ENCODE measurements at regions not wholly inside any gene's neighbourhood (a gene's known extent, or its start where the extent isn't known, plus 50 kb on each side); places are given as distances from the start of the nearest gene placed in this dataset.

- Histone ChIP-seq H3K36me3 (ENCODE audit: control insufficient read depth, insufficient read depth, low read length) (no peaks in the 10 kb centered on the region), H3K27ac (ENCODE audit: low read depth, low read length) (no peak overlapping the region), H3K79me2 (ENCODE audit: control insufficient read depth, insufficient read depth, low read length) (no peaks in the 10 kb centered on the region), H3K9ac (ENCODE audit: low read length) (no peak overlapping the region), H3K56ac (ENCODE audit: low read length) (no peak overlapping the region), H4K8ac (ENCODE audit: low read depth, low read length) (no peak overlapping the region), H3K27me3 (ENCODE audit: insufficient read depth, low read length, poor library complexity) (no peaks in the 10 kb centered on the region), H2BK120ac (ENCODE audit: low read depth, low read length) (no peak overlapping the region), H3K79me1 (ENCODE audit: low read length) (no peaks in the 10 kb centered on the region), H3K4me1 (ENCODE audit: control insufficient read depth, low read depth, low read length) (no peaks in the 10 kb centered on the region), H2BK15ac (replicated peaks; ENCODE audit: low read depth) (no peak overlapping the region), H3K23ac (ENCODE audit: low read length) (no peak overlapping the region), H4K5ac (ENCODE audit: low read length) (no peak overlapping the region), H3K4ac (ENCODE audit: low read depth, low read length) (no peak overlapping the region), H2BK5ac (ENCODE audit: low read length) (no peak overlapping the region), H2AK5ac (ENCODE audit: low read length) (no peak overlapping the region), H3K4me2 (ENCODE audit: low read length) (no peak overlapping the region), H3K4me3 (ENCODE audit: low read length) (no peak overlapping the region), H3K18ac (ENCODE audit: low read length) (no peak overlapping the region)
- DNase-seq = no peak
- no CpG with 5 or more reads among the region's 1 CpG for WGBS (ENCODE audit: extremely low coverage, insufficient coverage, low lambda C conversion rate)
Observed at GRCh38 chr4:175561696-175562095, 250.4 kb downstream of the GPM6A start.

DNA sequence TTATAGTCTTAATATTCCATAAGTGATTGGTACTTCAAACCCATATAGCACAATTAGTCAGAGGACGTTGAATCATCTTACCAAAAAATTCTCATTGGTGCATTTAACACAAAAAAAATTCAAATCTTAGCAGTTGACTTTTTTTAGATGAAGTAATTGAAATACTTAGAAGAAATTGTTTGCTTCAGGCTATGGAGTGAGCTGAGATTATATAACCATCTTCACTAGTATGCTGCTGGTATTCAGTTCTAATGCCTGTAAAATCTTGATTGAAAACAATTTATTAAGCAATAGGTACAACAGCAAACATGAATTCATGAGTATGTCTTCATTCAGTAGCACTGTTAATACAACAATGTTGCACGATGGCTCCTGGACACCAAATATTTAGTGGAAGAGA is 250.0 kb downstream of the GPM6A start:
- H3K27me3 ChIP-seq (ENCODE audit: insufficient read depth, low read length, poor library complexity) = no peaks in the 10 kb centered on the region
- no peak overlapping the region for H3K27ac ChIP-seq (ENCODE audit: low read depth, low read length)
- no peaks in the 10 kb centered on the region for H3K36me3 ChIP-seq (ENCODE audit: control insufficient read depth, insufficient read depth, low read length)
- H3K4me3 ChIP-seq (ENCODE audit: low read length) = no peak overlapping the region
- H3K23ac ChIP-seq (ENCODE audit: low read length) = no peak overlapping the region
- H2AK5ac ChIP-seq (ENCODE audit: low read length) = no peak overlapping the region
- no peak overlapping the region for H2BK5ac ChIP-seq (ENCODE audit: low read length)
- no peaks in the 10 kb centered on the region for H3K79me2 ChIP-seq (ENCODE audit: control insufficient read depth, insufficient read depth, low read length)
- H4K8ac ChIP-seq (ENCODE audit: low read depth, low read length) = no peak overlapping the region
- no peak overlapping the region for H3K9ac ChIP-seq (ENCODE audit: low read length)
- H2BK120ac ChIP-seq (ENCODE audit: low read depth, low read length) = no peak overlapping the region
- H3K4ac ChIP-seq (ENCODE audit: low read depth, low read length) = no peak overlapping the region
- H2BK15ac ChIP-seq (replicated peaks; ENCODE audit: low read depth) = no peak overlapping the region
- H3K79me1 ChIP-seq (ENCODE audit: low read length) = no peaks in the 10 kb centered on the region
- no CpG with 5 or more reads among the region's 2 CpGs for WGBS (ENCODE audit: extremely low coverage, insufficient coverage, low lambda C conversion rate)
- no peaks in the 10 kb centered on the region for H3K4me1 ChIP-seq (ENCODE audit: control insufficient read depth, low read depth, low read length)
- H3K18ac ChIP-seq (ENCODE audit: low read length) = no peak overlapping the region
- H4K5ac ChIP-seq (ENCODE audit: low read length) = no peak overlapping the region
- no peak for DNase-seq
- H3K56ac ChIP-seq (ENCODE audit: low read length) = no peak overlapping the region
- H3K4me2 ChIP-seq (ENCODE audit: low read length) = no peak overlapping the region

DNA sequence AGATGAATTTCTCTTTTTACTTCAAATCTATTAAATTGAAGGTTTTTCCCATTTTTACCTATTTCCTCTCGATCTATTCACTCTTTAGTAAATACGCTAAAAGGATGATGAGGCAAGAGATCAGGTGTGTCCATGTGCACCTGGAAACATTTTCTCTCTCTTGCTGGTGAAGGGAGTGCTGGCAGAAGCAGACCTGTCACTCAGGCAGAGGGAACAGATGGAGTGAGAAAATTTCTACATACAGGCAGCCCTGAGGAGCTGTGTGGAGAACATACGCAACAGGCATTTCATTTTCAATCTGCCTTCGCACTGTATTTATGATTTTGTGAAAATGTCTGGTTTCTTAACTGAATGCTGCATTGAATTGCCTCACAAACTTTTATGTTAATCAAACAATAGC is 249.5 kb downstream of the GPM6A start:
- no CpG with 5 or more reads among the region's 4 CpGs for WGBS (ENCODE audit: extremely low coverage, insufficient coverage, low lambda C conversion rate)
- Histone ChIP-seq H2BK5ac (ENCODE audit: low read length) (no peak overlapping the region), H3K9ac (ENCODE audit: low read length) (no peak overlapping the region), H4K5ac (ENCODE audit: low read length) (no peak overlapping the region), H3K4me3 (ENCODE audit: low read length) (no peak overlapping the region), H2BK15ac (replicated peaks; ENCODE audit: low read depth) (no peak overlapping the region), H3K23ac (ENCODE audit: low read length) (no peak overlapping the region), H4K8ac (ENCODE audit: low read depth, low read length) (no peak overlapping the region), H3K36me3 (ENCODE audit: control insufficient read depth, insufficient read depth, low read length) (no peaks in the 10 kb centered on the region), H2AK5ac (ENCODE audit: low read length) (no peak overlapping the region), H3K4me2 (ENCODE audit: low read length) (no peak overlapping the region), H3K18ac (ENCODE audit: low read length) (no peak overlapping the region), H3K79me1 (ENCODE audit: low read length) (no peaks in the 10 kb centered on the region), H3K27me3 (ENCODE audit: insufficient read depth, low read length, poor library complexity) (no peaks in the 10 kb centered on the region), H2BK120ac (ENCODE audit: low read depth, low read length) (no peak overlapping the region), H3K79me2 (ENCODE audit: control insufficient read depth, insufficient read depth, low read length) (no peaks in the 10 kb centered on the region), H3K4ac (ENCODE audit: low read depth, low read length) (no peak overlapping the region), H3K4me1 (ENCODE audit: control insufficient read depth, low read depth, low read length) (no peaks in the 10 kb centered on the region), H3K56ac (ENCODE audit: low read length) (no peak overlapping the region), H3K27ac (ENCODE audit: low read depth, low read length) (no peak overlapping the region)
- no peak for DNase-seq

All from mesendoderm (in vitro differentiated cells).